Erythroblast (primary cell): ENCODE measurements at regions not wholly inside any gene's neighbourhood (a gene's known extent, or its start where the extent isn't known, plus 50 kb on each side); places are given as distances from the start of the nearest gene placed in this dataset.

ENCODE experiments used
- GATA1 ChIP-seq: IDR thresholded peaks from 2 replicates; pipeline ENCODE4 v1.6.1; 2011; ENCODE audit warnings: low read depth, mild to moderate bottlenecking, control low read depth, low read length, moderate library complexity
- POLR2A ChIP-seq: IDR thresholded peaks from 2 replicates; pipeline ENCODE4 v1.6.1; 2011; ENCODE audit warnings: mild to moderate bottlenecking, low read length

DNA sequence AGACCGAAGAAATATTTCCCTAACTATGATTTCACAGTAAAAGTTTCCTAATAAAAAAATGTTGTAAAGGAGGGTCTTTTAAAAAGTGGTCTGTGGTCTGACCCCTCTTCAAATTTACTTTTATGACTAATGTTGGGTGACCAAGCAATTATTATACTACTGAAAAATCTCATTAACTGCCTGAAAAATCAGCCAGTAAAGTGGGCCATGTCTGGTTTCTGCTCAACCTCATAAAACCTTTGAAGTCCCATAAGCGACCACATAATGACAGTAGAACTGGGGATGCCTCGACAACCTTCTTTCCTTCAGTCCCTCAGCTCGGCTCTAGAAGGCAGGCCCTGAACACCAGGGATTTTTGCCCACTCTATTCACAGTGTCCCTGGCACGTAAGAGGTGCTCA, 434.3 kb downstream of the EFNB2 start:
- TF ChIP-seq POLR2A, result no peak
- no peak for TF ChIP-seq GATA1
